Activated CD4-positive, alpha-beta memory T cell treated with anti-CD3 and anti-CD28 coated beads, Interleukin-2, amount 10 ng/mL, durations not matched to agents 7 days and 5 days (primary cell): ENCODE measurements at regions not wholly inside any gene's neighbourhood (a gene's known extent, or its start where the extent isn't known, plus 50 kb on each side); places are given as distances from the start of the nearest gene placed in this dataset.

Source experiments
- CTCF ChIA-PET: fragments of 350-600 bp; sonication (Branson Sonifier 250); formaldehyde crosslinking; loops from one replicate; lab custom pipeline; 2021; ENCODE audit warnings: antibody characterized with exemption, inconsistent platforms; lab: Charles Lee
- POLR2A ChIA-PET: fragments of 350-600 bp; sonication (Branson Sonifier 250); formaldehyde crosslinking; loops from one replicate; lab custom pipeline; 2021; ENCODE audit warnings: antibody characterized with exemption; lab: Charles Lee
- DNase-seq: peaks from one replicate; pipeline ENCODE4 v3.0.0-alpha.2; 2020
- H3K27ac Mint-ChIP-seq: one replicate; pipeline ENCODE4 v1.8.0; 2021; ENCODE audit warnings: mild to moderate bottlenecking, mixed read lengths
- H3K27me3 Mint-ChIP-seq: one replicate; pipeline ENCODE4 v1.8.0; 2021; ENCODE audit warnings: mixed read lengths
- H3K36me3 Mint-ChIP-seq: one replicate; pipeline ENCODE4 v1.8.0; 2021; ENCODE audit warnings: low read depth, mixed read lengths
- H3K4me1 Mint-ChIP-seq: one replicate; pipeline ENCODE4 v1.8.0; 2021; ENCODE audit warnings: mixed read lengths
- H3K4me3 Mint-ChIP-seq: one replicate; pipeline ENCODE4 v1.8.0; 2021; ENCODE audit warnings: mild to moderate bottlenecking, mixed read lengths
- H3K9me3 Mint-ChIP-seq: one replicate; pipeline ENCODE4 v1.8.0; 2021; ENCODE audit warnings: mixed read lengths

GRCh38 chr4:121277194-121278105 is 103.4 kb downstream of the QRFPR start:
- no peaks in the 10 kb centered on the region for H3K36me3 Mint-ChIP-seq
- no peaks in the 10 kb centered on the region for H3K27me3 Mint-ChIP-seq
- H3K27ac Mint-ChIP-seq, result no peak overlapping the region
- H3K4me1 Mint-ChIP-seq, result peaks cover 14% of the 10 kb centered on the region
- POLR2A ChIA-PET, result no interaction called here
- CTCF ChIA-PET, result no interaction called here
- H3K9me3 Mint-ChIP-seq, result no peaks in the 10 kb centered on the region
- no peak overlapping the region for H3K4me3 Mint-ChIP-seq
- DNase-seq, result no peak

DNA sequence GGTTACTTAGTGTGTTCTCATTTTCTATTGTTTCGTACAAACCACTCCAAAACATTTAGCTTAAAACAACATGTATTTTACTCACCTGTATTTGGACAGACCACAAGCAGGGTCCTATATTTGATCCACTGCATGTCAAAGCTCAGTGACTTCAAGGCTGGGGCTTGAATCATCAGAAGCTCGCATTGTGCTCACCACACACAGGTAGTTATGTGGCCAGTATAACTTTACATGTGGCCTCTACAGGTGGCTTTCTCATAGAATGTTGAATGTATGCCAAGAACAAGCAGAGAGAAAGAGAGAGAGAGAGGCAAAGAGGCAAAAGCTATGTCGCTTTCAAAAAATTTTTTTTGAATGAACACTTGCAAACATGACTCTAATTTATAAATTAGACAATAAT is 107.6 kb downstream of the QRFPR start:
- no peaks in the 10 kb centered on the region for H3K27me3 Mint-ChIP-seq
- POLR2A ChIA-PET, result interaction anchor here (1.2 to 1.8 kb wide), 5 partner anchors 13 to 73 kb away, joined by 3 to 8 read pairs (median 4); no protein-coding TSS in a partner anchor

DNA sequence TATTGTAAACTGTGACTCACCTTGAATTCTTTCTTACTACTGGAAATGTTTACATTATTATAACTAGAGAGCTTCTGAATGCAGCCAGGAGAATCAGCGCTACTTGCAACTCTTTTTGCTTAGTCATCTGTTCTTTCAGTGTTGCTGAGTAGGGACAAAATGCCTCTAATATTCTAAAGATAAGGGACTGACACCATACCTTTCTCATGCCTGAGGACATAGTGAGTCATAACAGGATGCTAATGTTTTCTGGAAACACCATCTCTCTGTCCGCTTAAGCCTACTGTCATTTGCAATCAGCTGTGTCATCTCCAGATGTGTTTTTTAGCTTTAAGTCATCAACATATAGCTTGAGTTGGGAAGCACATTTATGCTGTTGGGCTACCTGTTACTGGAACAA is 108.3 kb downstream of the QRFPR start:
- POLR2A ChIA-PET, result interaction anchor here (1.2 to 1.8 kb wide), 5 partner anchors 12 to 73 kb away, joined by 3 to 8 read pairs (median 4); no protein-coding TSS in a partner anchor
- Mint-ChIP-seq H3K27ac (peak overlapping the region; percentile 6), H3K27me3 (no peaks in the 10 kb centered on the region), H3K4me1 (peaks cover 12% of the 10 kb centered on the region), H3K4me3 (no peak overlapping the region), H3K9me3 (no peaks in the 10 kb centered on the region), H3K36me3 (no peaks in the 10 kb centered on the region)
- CTCF ChIA-PET, result interaction anchor here (1.1 to 2.8 kb wide), 7 partner anchors 13 to 81 kb away, joined by 4 to 22 read pairs (median 6); no protein-coding TSS in a partner anchor
- DNase-seq, result no peak

More for the DNA sequence above, 107.6 kb downstream of the QRFPR start:
- CTCF ChIA-PET, result interaction anchor here (1.4 to 2.8 kb wide), 6 partner anchors 14 to 81 kb away, joined by 4 to 22 read pairs (median 6); no protein-coding TSS in a partner anchor
- no peak overlapping the region for H3K27ac Mint-ChIP-seq
- no peaks in the 10 kb centered on the region for H3K36me3 Mint-ChIP-seq
- no peaks in the 10 kb centered on the region for H3K9me3 Mint-ChIP-seq
- peaks cover 12% of the 10 kb centered on the region for H3K4me1 Mint-ChIP-seq
- H3K4me3 Mint-ChIP-seq, result no peak overlapping the region
- no peak for DNase-seq

- DNase-seq, result no peak
- Mint-ChIP-seq H3K36me3 (no peaks in the 10 kb centered on the region), H3K9me3 (no peaks in the 10 kb centered on the region), H3K4me1 (peaks cover 14% of the 10 kb centered on the region), H3K27ac (no peak overlapping the region), H3K4me3 (no peak overlapping the region), H3K27me3 (no peaks in the 10 kb centered on the region)
- ChIA-PET POLR2A (no interaction called here), CTCF (no interaction called here)
These were observed 106.3 kb upstream of the TNIP3 start for GRCh38 chr4:121270389-121270788.

GRCh38 chr4:121269001-121269400 is 104.9 kb upstream of the TNIP3 start:
- POLR2A ChIA-PET, result no interaction called here
- H3K27me3 Mint-ChIP-seq, result no peaks in the 10 kb centered on the region
- no peaks in the 10 kb centered on the region for H3K9me3 Mint-ChIP-seq
- H3K36me3 Mint-ChIP-seq, result no peaks in the 10 kb centered on the region
- no peak for DNase-seq
- no peak overlapping the region for H3K4me3 Mint-ChIP-seq
- H3K27ac Mint-ChIP-seq, result no peak overlapping the region
- H3K4me1 Mint-ChIP-seq, result peaks cover 14% of the 10 kb centered on the region
- CTCF ChIA-PET, result no interaction called here

DNA sequence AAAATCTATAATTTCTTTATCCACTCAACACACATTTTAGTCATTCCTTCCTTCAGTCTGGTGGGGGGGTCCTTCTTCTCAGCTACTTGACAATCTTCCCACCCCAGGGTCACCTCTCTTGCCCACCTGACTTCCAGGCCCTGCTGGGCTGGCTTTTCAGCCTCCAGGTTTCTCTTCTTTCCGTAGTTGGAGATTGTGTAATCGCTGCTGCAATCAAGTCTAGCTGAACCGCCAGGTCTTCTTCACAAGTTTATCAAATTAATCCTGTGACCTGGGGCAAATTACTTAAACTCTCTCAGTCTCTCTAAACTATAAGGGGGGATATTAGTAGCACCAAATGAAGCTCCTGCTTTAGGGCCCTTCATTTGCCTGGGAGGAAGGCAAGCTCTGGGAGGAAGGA is 102.9 kb upstream of the TNIP3 start:
- DNase-seq, result no peak
- CTCF ChIA-PET, result no interaction called here
- Mint-ChIP-seq H3K27me3 (no peaks in the 10 kb centered on the region), H3K9me3 (no peaks in the 10 kb centered on the region), H3K4me3 (no peak overlapping the region), H3K4me1 (peaks cover 5% of the 10 kb centered on the region), H3K36me3 (no peaks in the 10 kb centered on the region), H3K27ac (no peak overlapping the region)
- POLR2A ChIA-PET, result no interaction called here

- no peak for DNase-seq
- H3K9me3 Mint-ChIP-seq, result peaks cover 8% of the 10 kb centered on the region
- ChIA-PET POLR2A (interaction anchor here (0.6 to 1.0 kb wide), 2 partner anchors 9 to 19 kb away, joined by 3 read pairs; no protein-coding TSS in a partner anchor), CTCF (interaction anchor here (0.7 to 2.8 kb wide), 3 partner anchors 15 to 64 kb away, joined by 3 to 13 read pairs (median 3); no protein-coding TSS in a partner anchor)
- H3K4me1 Mint-ChIP-seq, result peaks cover 53% of the 10 kb centered on the region
- peaks cover 12% of the 10 kb centered on the region for H3K36me3 Mint-ChIP-seq
- peak overlapping the region; percentile 87 for H3K27ac Mint-ChIP-seq
- H3K4me3 Mint-ChIP-seq, result no peak overlapping the region
- no peaks in the 10 kb centered on the region for H3K27me3 Mint-ChIP-seq
These were observed 92.9 kb upstream of the TNIP3 start for GRCh38 chr4:121256887-121257466.

GRCh38 chr4:121255986-121256750 is 92.0 kb upstream of the TNIP3 start:
- peaks cover 55% of the 10 kb centered on the region for H3K4me1 Mint-ChIP-seq
- H3K27ac Mint-ChIP-seq, result peak overlapping the region; percentile 87
- peaks cover 8% of the 10 kb centered on the region for H3K9me3 Mint-ChIP-seq
- peaks cover 12% of the 10 kb centered on the region for H3K36me3 Mint-ChIP-seq
- H3K4me3 Mint-ChIP-seq, result peak overlapping the region; percentile 5
- ChIA-PET CTCF (interaction anchor here (2.6 kb wide), 1 partner anchor 66 kb away, joined by 16 read pairs; no protein-coding TSS in a partner anchor), POLR2A (interaction anchor here (0.6 to 1.4 kb wide), 4 partner anchors 10 to 20 kb away, joined by 3 to 5 read pairs (median 3); no protein-coding TSS in a partner anchor)
- H3K27me3 Mint-ChIP-seq, result no peaks in the 10 kb centered on the region
- DNase-seq, result peak; percentile 66

GRCh38 chr4:121253961-121254360 is 89.8 kb upstream of the TNIP3 start:
- ChIA-PET CTCF (interaction anchor here (0.6 to 4.9 kb wide), 7 partner anchors 10 to 64 kb away, joined by 4 to 52 read pairs (median 16); no protein-coding TSS in a partner anchor), POLR2A (interaction anchor here (1.0 to 3.3 kb wide), 3 partner anchors 11 to 62 kb away, joined by 3 to 22 read pairs (median 7); no protein-coding TSS in a partner anchor)
- H3K4me1 Mint-ChIP-seq, result peaks cover 60% of the 10 kb centered on the region
- H3K27ac Mint-ChIP-seq, result peak overlapping the region; percentile 67
- H3K36me3 Mint-ChIP-seq, result peaks cover 12% of the 10 kb centered on the region
- peaks cover 8% of the 10 kb centered on the region for H3K9me3 Mint-ChIP-seq
- DNase-seq, result no peak
- no peak overlapping the region for H3K4me3 Mint-ChIP-seq
- no peaks in the 10 kb centered on the region for H3K27me3 Mint-ChIP-seq

- Mint-ChIP-seq H3K4me3 (no peak overlapping the region), H3K9me3 (peaks cover 4% of the 10 kb centered on the region), H3K27me3 (no peaks in the 10 kb centered on the region), H3K4me1 (peaks cover 54% of the 10 kb centered on the region), H3K27ac (no peak overlapping the region), H3K36me3 (peaks cover 6% of the 10 kb centered on the region)
- peak; percentile 59 for DNase-seq
- ChIA-PET CTCF (interaction anchor here (0.6 to 4.9 kb wide), 11 partner anchors 9 to 116 kb away, joined by 3 to 52 read pairs (median 3); no protein-coding TSS in a partner anchor), POLR2A (interaction anchor here (1.4 to 3.3 kb wide), 3 partner anchors 10 to 61 kb away, joined by 3 to 22 read pairs (median 4); no protein-coding TSS in a partner anchor)
These were observed 88.2 kb upstream of the TNIP3 start for GRCh38 chr4:121252224-121252806.

DNA sequence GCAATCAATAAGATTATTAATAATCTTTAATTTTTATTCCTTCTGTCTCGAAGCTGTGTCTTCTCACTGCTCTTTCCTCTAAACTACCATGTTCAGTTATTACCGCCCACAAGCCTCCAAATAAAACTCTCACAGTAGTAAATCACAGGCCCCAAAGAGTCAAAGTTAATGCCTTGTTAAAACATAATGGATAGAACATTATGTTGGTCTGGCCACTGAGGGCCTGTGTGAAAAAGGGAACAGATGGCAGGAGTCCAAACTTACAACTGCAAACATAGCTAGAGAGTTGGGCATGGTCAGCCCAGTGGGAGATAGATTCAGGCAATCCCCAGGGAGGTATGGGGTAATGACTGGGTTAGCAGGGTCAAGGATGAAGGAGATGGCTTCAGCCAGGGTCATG is 84.6 kb upstream of the TNIP3 start:
- ChIA-PET POLR2A (no interaction called here), CTCF (interaction anchor here (0.6 to 1.5 kb wide), 2 partner anchors 33 to 60 kb away, joined by 3 to 4 read pairs; no protein-coding TSS in a partner anchor)
- no peak overlapping the region for H3K4me3 Mint-ChIP-seq
- peaks cover 29% of the 10 kb centered on the region for H3K4me1 Mint-ChIP-seq
- no peak for DNase-seq
- no peaks in the 10 kb centered on the region for H3K9me3 Mint-ChIP-seq
- H3K27me3 Mint-ChIP-seq, result no peaks in the 10 kb centered on the region
- no peak overlapping the region for H3K27ac Mint-ChIP-seq
- H3K36me3 Mint-ChIP-seq, result no peaks in the 10 kb centered on the region

GRCh38 chr4:121246698-121247097 is 82.6 kb upstream of the TNIP3 start:
- POLR2A ChIA-PET, result no interaction called here
- H3K27ac Mint-ChIP-seq, result no peak overlapping the region

More at GRCh38 chr4:121246698-121247097, 82.6 kb upstream of the TNIP3 start:
- DNase-seq, result no peak
- Mint-ChIP-seq H3K27me3 (no peaks in the 10 kb centered on the region), H3K36me3 (no peaks in the 10 kb centered on the region), H3K4me3 (no peak overlapping the region), H3K4me1 (peaks cover 25% of the 10 kb centered on the region), H3K9me3 (no peaks in the 10 kb centered on the region)
- CTCF ChIA-PET, result no interaction called here
